ENCODE measurements at regions not wholly inside any gene's neighbourhood (a gene's known extent, or its start where the extent isn't known, plus 50 kb on each side); places are given as distances from the start of the nearest gene placed in this dataset.

DNA sequence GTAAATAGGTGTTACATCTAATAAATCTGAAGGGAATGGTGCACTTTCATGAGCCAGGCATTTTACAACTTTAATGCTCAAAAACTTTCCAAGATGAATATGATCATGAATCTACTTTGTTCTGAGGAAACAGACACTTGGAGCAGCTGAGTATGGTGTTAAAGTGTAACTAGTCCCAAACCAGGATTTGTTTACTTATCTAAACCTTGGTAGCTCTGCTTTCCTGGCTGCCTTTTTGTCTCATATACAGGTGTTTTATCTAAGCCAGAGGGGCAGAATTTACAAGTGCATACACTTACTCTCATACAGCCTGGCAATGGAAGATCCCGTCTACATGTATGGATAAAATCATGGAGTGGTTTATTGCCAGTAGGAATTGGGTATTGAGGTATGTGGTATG lies 171.5 kb downstream of the FAT3 start:
- TF ChIP-seq TAF1 (IDR thresholded peaks at IDR 0.05; ENCODE audit: low read depth) (no peak), EP300 (IDR thresholded peaks at IDR 0.05; ENCODE audit: borderline replicate concordance) (no peak), YY1 (IDR thresholded peaks at IDR 0.05; ENCODE audit: low read depth) (no peak), TCF12 (IDR thresholded peaks at IDR 0.05; ENCODE audit: low read depth) (no peak)
